A204.1 (cell line): ENCODE measurements at regions not wholly inside any gene's neighbourhood (a gene's known extent, or its start where the extent isn't known, plus 50 kb on each side); places are given as distances from the start of the nearest gene placed in this dataset.
A peak's percentile ranks its signal among the peaks of the same experiment; 100 is the strongest.
"Not testable (repeated sequence)": the region's sequence is repeated elsewhere in the genome, so short reads cannot be mapped to it uniquely, and the experiment has no call there.

Experiments
- FAIRE-seq: peaks from 2 replicates; lab custom pipeline; 2012; peaks lifted over from hg19 to GRCh38; lab: Jason Lieb, UNC

- FAIRE-seq: no peak
Measured at GRCh38 chr5:99587983-99588382, 659.2 kb upstream of the CHD1 start.

GRCh38 chr5:99586878-99587277, 658.1 kb upstream of the CHD1 start:
- no peak for FAIRE-seq

GRCh38 chr5:99581204-99581603, 652.4 kb upstream of the CHD1 start:
- not testable (repeated sequence) for FAIRE-seq

- FAIRE-seq: not testable (repeated sequence)
Measured at GRCh38 chr5:99562937-99563627, 634.3 kb upstream of the CHD1 start.

GRCh38 chr5:99553211-99553810, 624.5 kb upstream of the CHD1 start:
- FAIRE-seq: no peak

- FAIRE-seq: no peak
Measured at GRCh38 chr5:99544356-99544755, 615.5 kb upstream of the CHD1 start.

GRCh38 chr5:99543841-99544240, 615.0 kb upstream of the CHD1 start:
- no peak for FAIRE-seq

- FAIRE-seq: not testable (repeated sequence)
Measured at GRCh38 chr5:99534241-99534640, 605.4 kb upstream of the CHD1 start.

GRCh38 chr5:99521666-99522065, 592.9 kb upstream of the CHD1 start:
- not testable (repeated sequence) for FAIRE-seq

- FAIRE-seq: not testable (repeated sequence)
Measured at GRCh38 chr5:99515864-99516490, 587.2 kb upstream of the CHD1 start.

- FAIRE-seq: not testable (repeated sequence)
Measured at GRCh38 chr5:99510237-99510866, 581.5 kb upstream of the CHD1 start.

- not testable (repeated sequence) for FAIRE-seq
Measured at GRCh38 chr5:99509064-99509463, 580.3 kb upstream of the CHD1 start.

GRCh38 chr5:99495456-99495855, 566.6 kb upstream of the CHD1 start:
- not testable (repeated sequence) for FAIRE-seq

- not testable (repeated sequence) for FAIRE-seq
Measured at GRCh38 chr5:99478450-99478849, 549.6 kb upstream of the CHD1 start.

GRCh38 chr5:99473328-99473727, 544.5 kb upstream of the CHD1 start:
- not testable (repeated sequence) for FAIRE-seq

- not testable (repeated sequence) for FAIRE-seq
Measured at GRCh38 chr5:99471726-99472125, 542.9 kb upstream of the CHD1 start.

- peak; percentile 6 for FAIRE-seq
Measured at GRCh38 chr5:99471178-99471577, 542.4 kb upstream of the CHD1 start.

GRCh38 chr5:99470636-99471035, 541.8 kb upstream of the CHD1 start:
- not testable (repeated sequence) for FAIRE-seq

- FAIRE-seq: no peak
Measured at GRCh38 chr5:99460701-99461100, 531.9 kb upstream of the CHD1 start.

GRCh38 chr5:99453196-99453595, 524.4 kb upstream of the CHD1 start:
- FAIRE-seq: no peak

GRCh38 chr5:99449786-99450185, 521.0 kb upstream of the CHD1 start:
- no peak for FAIRE-seq

GRCh38 chr5:99445805-99446204, 517.0 kb upstream of the CHD1 start:
- peak; percentile 74 for FAIRE-seq

GRCh38 chr5:99441235-99441634, 512.4 kb upstream of the CHD1 start:
- FAIRE-seq: no peak
